ENCODE measurements at regions not wholly inside any gene's neighbourhood (a gene's known extent, or its start where the extent isn't known, plus 50 kb on each side); places are given as distances from the start of the nearest gene placed in this dataset.

- no peak for DNase-seq (ENCODE audit: low spot score)
Measured at GRCh38 chr17:70878879-70879278, 709.5 kb downstream of the KCNJ2 start.

- DNase-seq (ENCODE audit: low spot score), result no peak
Measured at GRCh38 chr17:70879401-70879800, 710.1 kb downstream of the KCNJ2 start.

- DNase-seq (ENCODE audit: low spot score), result no peak
Measured at GRCh38 chr17:70881093-70881492, 711.8 kb downstream of the KCNJ2 start.

- DNase-seq (ENCODE audit: low spot score), result no peak
Measured at GRCh38 chr17:70882504-70882903, 713.2 kb downstream of the KCNJ2 start.

GRCh38 chr17:70886648-70887047 is 717.3 kb downstream of the KCNJ2 start:
- DNase-seq (ENCODE audit: low spot score), result no peak

GRCh38 chr17:70888324-70888723 is 719.0 kb downstream of the KCNJ2 start:
- DNase-seq (ENCODE audit: low spot score), result no peak

GRCh38 chr17:70891306-70891705 is 722.0 kb downstream of the KCNJ2 start:
- DNase-seq (ENCODE audit: low spot score), result no peak

GRCh38 chr17:70892527-70892926 is 723.2 kb downstream of the KCNJ2 start:
- DNase-seq (ENCODE audit: low spot score), result no peak

- DNase-seq (ENCODE audit: low spot score), result no peak
Measured at GRCh38 chr17:70896843-70897242, 727.5 kb downstream of the KCNJ2 start.

- no peak for DNase-seq (ENCODE audit: low spot score)
Measured at GRCh38 chr17:70897446-70897845, 728.1 kb downstream of the KCNJ2 start.

- no peak for DNase-seq (ENCODE audit: low spot score)
Measured at GRCh38 chr17:70901870-70902269, 732.5 kb downstream of the KCNJ2 start.

- no peak for DNase-seq (ENCODE audit: low spot score)
Measured at GRCh38 chr17:70905796-70906195, 736.5 kb downstream of the KCNJ2 start.

GRCh38 chr17:70906808-70907207 is 737.5 kb downstream of the KCNJ2 start:
- no peak for DNase-seq (ENCODE audit: low spot score)

GRCh38 chr17:70912716-70913485 is 743.6 kb downstream of the KCNJ2 start:
- no peak for DNase-seq (ENCODE audit: low spot score)

GRCh38 chr17:70916469-70916868 is 747.1 kb downstream of the KCNJ2 start:
- DNase-seq (ENCODE audit: low spot score), result no peak

GRCh38 chr17:70919241-70919640 is 749.9 kb downstream of the KCNJ2 start:
- DNase-seq (ENCODE audit: low spot score), result no peak

- no peak for DNase-seq (ENCODE audit: low spot score)
Measured at GRCh38 chr17:70920416-70920815, 751.1 kb downstream of the KCNJ2 start.

GRCh38 chr17:70922268-70922667 is 752.9 kb downstream of the KCNJ2 start:
- DNase-seq (ENCODE audit: low spot score), result no peak

GRCh38 chr17:70924776-70925175 is 755.4 kb downstream of the KCNJ2 start:
- DNase-seq (ENCODE audit: low spot score), result no peak

GRCh38 chr17:70929226-70929625 is 759.9 kb downstream of the KCNJ2 start:
- DNase-seq (ENCODE audit: low spot score), result no peak

GRCh38 chr17:70934231-70934630 is 764.9 kb downstream of the KCNJ2 start:
- no peak for DNase-seq (ENCODE audit: low spot score)

GRCh38 chr17:70934835-70935234 is 765.5 kb downstream of the KCNJ2 start:
- DNase-seq (ENCODE audit: low spot score), result no peak

- DNase-seq (ENCODE audit: low spot score), result no peak
Measured at GRCh38 chr17:70936724-70937123, 767.4 kb downstream of the KCNJ2 start.

- DNase-seq (ENCODE audit: low spot score), result no peak
Measured at GRCh38 chr17:70938336-70938735, 769.0 kb downstream of the KCNJ2 start.
